Heart right ventricle (tissue), 16 donors: ENCODE measurements at regions not wholly inside any gene's neighbourhood (a gene's known extent, or its start where the extent isn't known, plus 50 kb on each side); places are given as distances from the start of the nearest gene placed in this dataset.

Experiments used
- ATAC-seq, 8 donors: fragments of 200-7000 bp; cut with Tn5 transposase; one replicate each; pipeline ENCODE4 v1.9.1; 2020; ENCODE audit warnings: mild to moderate bottlenecking in 8 of 8, moderate library complexity in 8 of 8, moderate number of reproducible peaks in 1 of 8
- DNase-seq, 2 donors: peaks; one replicate each; pipeline ENCODE4 v3.0.0-alpha.2; 2020
- H3K27ac ChIP-seq, 10 donors: fragments of 200-600 bp; sonication (generic) in 2 of 10; one replicate each; pipeline versions ENCODE4 v1.5.0 to v1.8.0; 2020 to 2022; ENCODE audit warnings: mild to moderate bottlenecking in 3 of 10
- H3K27me3 ChIP-seq, 7 donors: fragments of 200-600 bp; one replicate each; pipeline ENCODE4 v1.8.0; 2021 to 2022; ENCODE audit warnings: mild to moderate bottlenecking in 2 of 7
- H3K36me3 ChIP-seq, 9 donors: fragments of 200-600 bp; sonication (generic) in 1 of 9; one replicate each; pipeline versions ENCODE4 v1.5.0 to v1.8.0; 2020 to 2022; ENCODE audit warnings: mild to moderate bottlenecking in 2 of 9
- H3K4me1 ChIP-seq, 9 donors: fragments of 200-600 bp; sonication (generic) in 1 of 9; one replicate each; pipeline versions ENCODE4 v1.5.0 to v1.8.0; 2020 to 2022; ENCODE audit warnings: mild to moderate bottlenecking in 4 of 9
- H3K4me3 ChIP-seq, 10 donors: fragments of 200-600 bp; sonication (generic) in 2 of 10; one replicate each; pipeline versions ENCODE4 v1.5.0 to v1.8.0; 2020 to 2022; ENCODE audit warnings: mild to moderate bottlenecking in 7 of 10, moderate library complexity in 2 of 10
- H3K9me3 ChIP-seq, 11 donors: fragments of 200-600 bp in 10 of 11; sonication (generic) in 2 of 11; one replicate each; pipeline versions ENCODE4 v1.5.0 to v1.8.0; 2013 to 2022; ENCODE audit warnings: mild to moderate bottlenecking in 2 of 11, control low read depth in 1 of 11, moderate library complexity in 1 of 11
- CTCF ChIP-seq, 9 donors: fragments of 200-600 bp; sonication (generic) in 2 of 9; IDR thresholded peaks; one replicate each; pipeline versions ENCODE4 v1.5.0 to v1.8.0; 2021 to 2022; ENCODE audit warnings: antibody characterized with exemption in 9 of 9, mild to moderate bottlenecking in 5 of 9, moderate library complexity in 1 of 9
- WGBS, 2 donors: extraction: QIAGEN DNeasy Blood & Tissue Kit; methylation state at CpG; one replicate each; pipeline ENCODE4 v1.1.7; 2013; ENCODE audit warnings: inconsistent platforms in 1 of 2; 5-methylcytosine and 5-hydroxymethylcytosine counted together
- intact Hi-C, 10 donors: fragments of 100-400 bp; cut with DNase I; formaldehyde crosslinking; loops; one replicate each; pipeline versions ENCODE4 v1.11.1 to v1.14.2; 2022
- donor health status: Arrhythmogenic right ventricular cardiomyopathy.
- donor health status: ischemic (EF 13 %, LVEDD 7.1; RV severe dilation, severe dysfunction).
- donor health status: healthy with polysubstance abuse.
- donor health status: DM: no; HTN: yes; CAD: no.
- donor health status: DM: no; HTN: no; CAD: no.
- donor health status: ischemic (EF 25% LVEDD 6.9; RV normal size, moderate dysfunction).
- donor health status: ischemic (EF 25% LVEDD 5.7; RV mildly dilated, moderate dysfunction).
- donor health status: healthy.
- donor health status: DM: yes; HTN: yes; CAD: no.
- donor health status: Ischemic cardiomyopathy.
- donor health status: ischemic (EF 35%, LVEDD 5.7; RV mildly dilated, moderate dysfunction).
- donor health status: nonischemic (EF 11% LVEDD 7.7; RV severe dilation, severe dysfunction).
- donor health status: DM: yes; HTN: yes; CAD: no.
- donor health status: PGD.
- donor health status: ischemic (EF 29% LVEDD 5.4; RV normal size, mild dysfunction).
- donor health status: nonischemic (EF 23%, LVEDD 6.1; RV moderate dilation, normal function).

- DNase-seq (no peak), ATAC-seq (no peak)
- H3K9me3 ChIP-seq = peaks cover 0 to 2% (median 0%) of the 10 kb centered on the region in 11 donors
- 59 to 68% methylated on average over 7 of the region's 7 CpGs for WGBS, 2 donors
- H3K27ac ChIP-seq = no peak overlapping the region
- no peaks in the 10 kb centered on the region for H3K36me3 ChIP-seq
- no peaks in the 10 kb centered on the region for H3K27me3 ChIP-seq
- no peak overlapping the region for H3K4me3 ChIP-seq
- intact Hi-C loops = no loop called here
- no peak for TF ChIP-seq CTCF (IDR thresholded peaks at IDR 0.05)
- no peaks in the 10 kb centered on the region for H3K4me1 ChIP-seq
These were observed 610.5 kb downstream of the TFAP2B start for GRCh38 chr6:51429017-51429712.

DNA sequence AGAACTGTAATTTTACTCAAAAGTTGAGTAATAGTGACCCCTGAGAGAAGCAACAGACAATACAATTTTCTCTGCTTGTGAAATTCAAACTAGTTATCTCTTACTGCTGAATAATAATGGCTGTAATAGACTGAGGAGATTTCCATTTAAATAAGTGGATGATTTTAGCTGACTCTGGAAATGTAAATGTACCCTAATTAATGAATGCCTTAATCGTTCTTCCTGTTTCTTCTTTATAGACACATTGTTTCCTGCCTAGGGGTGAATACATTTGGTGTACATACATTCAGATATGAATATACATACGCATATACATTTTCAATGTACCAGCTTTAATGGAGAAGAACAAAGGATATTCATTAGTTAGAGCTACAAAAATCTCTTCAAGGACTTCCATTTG lies 611.9 kb downstream of the TFAP2B start:
- WGBS, 2 donors = 77 to 87% methylated on average over 2 of the region's 2 CpGs
- TF ChIP-seq CTCF (IDR thresholded peaks at IDR 0.05) = no peak
- ATAC-seq = no peak
- Histone ChIP-seq H3K4me1 (no peaks in the 10 kb centered on the region), H3K27me3 (no peaks in the 10 kb centered on the region), H3K4me3 (no peak overlapping the region), H3K36me3 (no peaks in the 10 kb centered on the region), H3K27ac (no peak overlapping the region), H3K9me3 (peaks cover 0 to 2% (median 0%) of the 10 kb centered on the region in 11 donors)
- DNase-seq = no peak
- intact Hi-C loops = no loop called here

- intact Hi-C loops = no loop called here
- Histone ChIP-seq H3K4me3 (no peak overlapping the region), H3K4me1 (no peaks in the 10 kb centered on the region), H3K27me3 (no peaks in the 10 kb centered on the region), H3K27ac (no peak overlapping the region), H3K9me3 (peaks cover 0 to 8% (median 0%) of the 10 kb centered on the region in 11 donors), H3K36me3 (no peaks in the 10 kb centered on the region)
- 69 to 72% methylated on average over 3 of the region's 3 CpGs for WGBS, 2 donors
- no peak for ATAC-seq
- no peak for DNase-seq
- TF ChIP-seq CTCF (IDR thresholded peaks at IDR 0.05) = no peak
These were observed 613.8 kb downstream of the TFAP2B start for GRCh38 chr6:51432481-51432880.

GRCh38 chr6:51450248-51450957 lies 631.7 kb downstream of the TFAP2B start:
- Histone ChIP-seq H3K27ac (no peak overlapping the region), H3K4me3 (no peak overlapping the region), H3K36me3 (no peaks in the 10 kb centered on the region), H3K9me3 (no peaks in the 10 kb centered on the region), H3K27me3 (no peaks in the 10 kb centered on the region), H3K4me1 (no peaks in the 10 kb centered on the region)
- DNase-seq = no peak
- WGBS, 2 donors = 71 to 76% methylated on average over 3 of the region's 3 CpGs
- intact Hi-C loops = loop anchor here in 1 of 10 donors (10.0 kb wide), 1 partner anchor 546 kb away; no protein-coding TSS in a partner anchor
- TF ChIP-seq CTCF (IDR thresholded peaks at IDR 0.05) = no peak
- ATAC-seq = no peak
